Fibroblast of mammary gland (primary cell): ENCODE measurements at regions not wholly inside any gene's neighbourhood (a gene's known extent, or its start where the extent isn't known, plus 50 kb on each side); places are given as distances from the start of the nearest gene placed in this dataset.
"Not testable (repeated sequence)": the region's sequence is repeated elsewhere in the genome, so short reads cannot be mapped to it uniquely, and the experiment has no call there.

Experiments used
- DNase-seq: peaks from one replicate; pipeline ENCODE4 v3.0.0-alpha.2; 2010; ENCODE audit warnings: low read depth
- H3K4me3 ChIP-seq: 2 replicates; pipeline ENCODE4 v1.5.1; 2011; ENCODE audit warnings: low read depth, mild to moderate bottlenecking, low read length, moderate library complexity; ENCODE audit not compliant: control insufficient read depth
- TF ChIP-seq, protein P1 (sequence below): conservative IDR thresholded peaks from 2 replicates; pipeline ENCODE4 v1.5.1; 2011; ENCODE audit warnings: low read depth, low read length, inconsistent platforms; ENCODE audit not compliant: control insufficient read depth, insufficient read depth

DNA sequence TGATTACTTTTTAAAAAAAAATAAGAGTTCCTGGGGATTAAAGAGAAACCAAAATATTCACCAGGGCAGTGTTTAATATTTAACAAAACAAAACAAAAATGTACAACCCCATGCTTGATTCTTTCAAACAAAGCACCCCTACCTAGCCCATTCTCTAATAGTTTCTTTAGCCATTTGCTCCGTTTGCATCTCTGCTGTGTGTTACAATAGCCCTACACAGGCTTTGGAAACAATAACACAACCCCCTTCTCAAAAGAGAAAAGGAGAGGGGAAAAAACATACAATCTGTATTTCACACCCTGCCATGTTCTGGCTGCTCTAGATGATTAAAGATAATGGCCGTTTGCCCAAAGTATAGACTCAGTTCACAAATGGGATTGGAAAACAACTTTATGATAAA, 302.9 kb downstream of the CPS1 start:
- DNase-seq, result no peak
- H3K4me3 ChIP-seq, result no peak overlapping the region
- TF ChIP-seq, protein P1, sequence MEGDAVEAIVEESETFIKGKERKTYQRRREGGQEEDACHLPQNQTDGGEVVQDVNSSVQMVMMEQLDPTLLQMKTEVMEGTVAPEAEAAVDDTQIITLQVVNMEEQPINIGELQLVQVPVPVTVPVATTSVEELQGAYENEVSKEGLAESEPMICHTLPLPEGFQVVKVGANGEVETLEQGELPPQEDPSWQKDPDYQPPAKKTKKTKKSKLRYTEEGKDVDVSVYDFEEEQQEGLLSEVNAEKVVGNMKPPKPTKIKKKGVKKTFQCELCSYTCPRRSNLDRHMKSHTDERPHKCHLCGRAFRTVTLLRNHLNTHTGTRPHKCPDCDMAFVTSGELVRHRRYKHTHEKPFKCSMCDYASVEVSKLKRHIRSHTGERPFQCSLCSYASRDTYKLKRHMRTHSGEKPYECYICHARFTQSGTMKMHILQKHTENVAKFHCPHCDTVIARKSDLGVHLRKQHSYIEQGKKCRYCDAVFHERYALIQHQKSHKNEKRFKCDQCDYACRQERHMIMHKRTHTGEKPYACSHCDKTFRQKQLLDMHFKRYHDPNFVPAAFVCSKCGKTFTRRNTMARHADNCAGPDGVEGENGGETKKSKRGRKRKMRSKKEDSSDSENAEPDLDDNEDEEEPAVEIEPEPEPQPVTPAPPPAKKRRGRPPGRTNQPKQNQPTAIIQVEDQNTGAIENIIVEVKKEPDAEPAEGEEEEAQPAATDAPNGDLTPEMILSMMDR, result no peak

DNA sequence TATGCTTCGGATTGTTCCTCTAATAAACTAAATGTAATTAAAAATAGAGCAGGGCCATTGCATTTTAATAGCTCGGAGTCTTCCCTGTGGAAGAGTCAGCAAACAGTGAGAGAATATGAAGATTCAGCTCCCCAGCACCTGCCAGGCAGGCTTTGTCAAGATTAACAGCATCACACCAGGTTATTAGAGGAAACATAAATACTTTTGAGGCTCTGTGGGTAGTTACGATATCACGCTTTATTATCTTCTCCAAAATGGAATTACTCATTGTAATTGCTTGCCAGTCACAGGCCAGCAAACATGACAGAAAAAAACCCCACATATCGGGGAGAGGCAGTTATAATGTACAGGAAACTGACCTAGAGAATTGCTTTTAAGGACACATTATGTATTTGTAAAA, 303.9 kb downstream of the CPS1 start:
- TF ChIP-seq, protein P1, result no peak
- no peak for DNase-seq

DNA sequence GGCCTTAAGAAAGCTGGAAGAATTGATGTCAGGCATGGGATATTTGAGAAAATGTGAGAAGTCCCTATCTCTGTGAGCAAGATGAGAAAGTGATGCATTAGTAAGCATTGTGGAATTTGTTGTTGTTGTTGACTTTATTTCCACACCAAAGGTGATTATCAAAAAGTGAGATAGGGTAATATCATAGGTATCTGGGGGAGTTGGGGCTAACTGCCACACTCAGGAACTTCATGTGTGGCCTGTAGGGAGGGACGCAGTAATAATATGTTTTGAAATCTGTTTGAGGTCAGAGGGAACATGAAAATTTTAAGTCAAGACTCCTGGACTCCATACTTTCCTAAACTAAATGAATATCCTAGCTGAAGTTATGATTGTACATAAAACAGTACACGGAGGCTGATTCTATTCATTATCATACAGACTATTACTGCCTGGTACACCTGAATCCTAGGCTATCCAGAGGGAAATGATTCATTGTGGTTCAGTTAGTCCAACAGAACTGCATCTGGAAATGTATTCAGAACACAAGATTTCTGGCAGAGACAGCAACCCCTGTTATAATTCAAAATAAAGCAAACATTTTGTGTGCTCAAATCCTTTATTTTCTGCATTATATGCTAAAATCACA, 304.8 kb downstream of the CPS1 start:
- H3K4me3 ChIP-seq, result no peak overlapping the region
- no peak for DNase-seq
- TF ChIP-seq, protein P1, result no peak

More for the DNA sequence above, 303.9 kb downstream of the CPS1 start:
- no peak overlapping the region for H3K4me3 ChIP-seq

DNA sequence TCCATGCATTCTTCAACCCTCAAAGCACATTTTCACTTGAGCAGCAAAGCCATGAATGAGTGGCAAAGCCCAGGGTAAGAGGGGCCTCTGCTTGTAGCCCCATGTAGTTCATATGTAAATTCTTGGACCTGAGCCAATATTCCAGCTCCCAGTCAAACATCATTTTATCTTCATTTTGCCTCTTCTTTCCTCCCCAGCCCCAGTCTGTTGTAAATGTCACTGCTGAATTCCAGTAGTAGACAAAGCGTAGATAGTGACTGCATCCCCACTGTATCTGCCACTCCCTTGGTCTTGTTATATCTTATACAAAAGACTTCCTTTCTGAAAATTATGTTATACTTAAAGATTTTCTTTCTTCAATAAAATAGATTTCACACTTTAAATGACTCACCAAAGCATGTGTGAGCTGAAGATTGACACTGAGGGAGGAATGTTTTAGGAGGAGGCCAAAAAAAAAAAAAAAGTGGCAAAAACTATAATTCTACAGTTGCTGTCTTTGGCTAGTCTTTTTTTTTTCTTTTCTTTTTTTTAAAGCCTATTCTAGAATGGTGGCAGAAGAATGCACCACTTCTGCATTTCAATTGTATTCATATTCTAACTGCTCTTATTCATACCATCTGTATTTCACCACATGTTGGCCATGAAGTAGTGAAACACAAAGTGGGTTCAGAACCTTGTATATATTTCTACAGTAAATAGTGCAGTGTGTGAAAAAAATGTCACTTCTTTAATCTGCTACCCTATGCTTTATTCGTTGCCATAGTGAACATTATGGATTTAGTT, 306.1 kb downstream of the CPS1 start:
- TF ChIP-seq, protein P1, result no peak
- DNase-seq, result no peak
- no peak overlapping the region for H3K4me3 ChIP-seq

DNA sequence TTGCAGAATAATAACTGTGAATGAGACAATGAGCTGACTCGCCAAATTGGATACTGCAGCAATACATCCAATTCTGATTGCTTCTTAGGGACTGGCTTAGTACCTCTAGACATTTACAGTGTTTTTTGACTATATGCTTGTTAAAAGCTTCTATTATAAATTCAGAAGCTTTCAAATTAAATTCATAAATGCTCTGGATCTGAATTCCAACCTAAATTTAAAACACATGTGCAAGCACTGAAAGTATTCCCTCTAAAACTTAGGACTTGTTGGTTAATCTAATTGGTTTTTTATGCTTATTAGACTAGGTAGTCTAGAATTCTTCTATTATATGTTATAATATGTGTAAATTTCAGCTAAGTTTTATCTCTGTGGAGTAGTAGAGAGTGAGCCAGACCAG, 306.9 kb downstream of the CPS1 start:
- no peak for DNase-seq
- H3K4me3 ChIP-seq, result no peak overlapping the region
- TF ChIP-seq, protein P1, result no peak

DNA sequence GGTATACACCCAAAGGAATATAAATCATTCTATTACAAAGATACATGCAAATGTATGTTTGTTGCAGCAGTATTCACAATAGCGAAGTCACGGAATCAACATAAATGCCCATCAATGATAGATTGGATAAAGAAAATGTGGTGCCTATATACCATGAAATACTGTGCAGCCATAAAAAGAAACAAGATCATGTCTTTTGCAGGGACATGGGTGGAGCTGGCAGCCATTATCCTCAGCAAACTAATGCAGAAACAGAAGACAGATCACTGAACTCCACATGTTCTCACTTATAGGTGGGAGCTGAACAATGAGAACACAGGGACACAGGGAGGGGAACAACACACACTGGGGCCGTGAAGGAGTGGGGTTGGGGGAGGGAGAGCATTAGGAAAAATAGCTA, 315.2 kb downstream of the CPS1 start:
- H3K4me3 ChIP-seq, DNase-seq: not testable (repeated sequence)

DNA sequence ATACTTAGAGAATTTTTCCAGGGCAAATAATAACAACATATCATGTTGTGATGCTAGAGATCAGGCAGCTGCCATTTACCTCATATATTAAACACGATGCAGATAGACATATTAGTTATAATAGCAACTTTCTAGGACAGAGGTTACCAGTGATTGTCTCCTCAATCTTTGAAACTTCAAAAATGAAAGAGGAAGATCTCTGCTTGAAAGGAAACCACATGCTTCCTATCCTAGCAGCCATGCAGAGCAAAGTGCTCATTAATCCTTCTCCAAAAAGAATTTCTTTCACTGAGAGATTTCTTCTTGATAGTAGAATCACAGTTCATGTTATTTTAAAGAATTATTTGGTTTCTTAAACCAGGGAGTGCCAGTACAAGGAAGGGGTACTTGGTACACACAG, 317.2 kb downstream of the CPS1 start:
- no peak for DNase-seq
- H3K4me3 ChIP-seq, result no peak overlapping the region
- TF ChIP-seq, protein P1, result no peak
